Thyroid gland (tissue), 4 donors: ENCODE measurements at regions not wholly inside any gene's neighbourhood (a gene's known extent, or its start where the extent isn't known, plus 50 kb on each side); places are given as distances from the start of the nearest gene placed in this dataset.
"Not testable (repeated sequence)": the region's sequence is repeated elsewhere in the genome, so short reads cannot be mapped to it uniquely, and the experiment has no call there.

Experiments
- DNase-seq, 2 donors: peaks; one replicate each; pipeline ENCODE4 v3.0.0-alpha.2; 2019
- H3K27ac ChIP-seq, 3 donors: fragments of 200-600 bp; sonication (generic); 1 replicate in 2 of 3; 2 replicates in 1 of 3; pipeline ENCODE4 v1.5.1; 2016 to 2019; ENCODE audit warnings: mild to moderate bottlenecking in 1 of 3, moderate library complexity in 1 of 3
- H3K27me3 ChIP-seq: fragments of 200-600 bp; sonication (generic); one replicate; pipeline ENCODE4 v1.5.1; 2019
- H3K36me3 ChIP-seq, 2 donors: fragments of 200-600 bp; sonication (generic); one replicate each; pipeline ENCODE4 v1.5.1; 2016 to 2019
- H3K4me1 ChIP-seq, 2 donors: fragments of 200-600 bp; sonication (generic); one replicate each; pipeline ENCODE4 v1.5.1; 2017 to 2019
- H3K4me3 ChIP-seq, 3 donors: fragments of 200-600 bp; sonication (generic); replicated peaks in 1 of 3; 1 replicate in 2 of 3; 2 replicates in 1 of 3; pipeline ENCODE4 v1.5.1; 2016; ENCODE audit warnings: mild to moderate bottlenecking in 1 of 3
- H3K9me3 ChIP-seq: fragments of 200-600 bp; sonication (generic); one replicate; pipeline ENCODE4 v1.5.1; 2017
- whole genome bisulfite sequencing, 2 donors: methylation state at CpG; one replicate each; pipeline ENCODE4 v1.1.5; 2017; 5-methylcytosine and 5-hydroxymethylcytosine counted together
- intact Hi-C: fragments of 100-400 bp; cut with DNase I; formaldehyde crosslinking; loops from one replicate; pipeline ENCODE4 v1.15.1; 2023

DNA sequence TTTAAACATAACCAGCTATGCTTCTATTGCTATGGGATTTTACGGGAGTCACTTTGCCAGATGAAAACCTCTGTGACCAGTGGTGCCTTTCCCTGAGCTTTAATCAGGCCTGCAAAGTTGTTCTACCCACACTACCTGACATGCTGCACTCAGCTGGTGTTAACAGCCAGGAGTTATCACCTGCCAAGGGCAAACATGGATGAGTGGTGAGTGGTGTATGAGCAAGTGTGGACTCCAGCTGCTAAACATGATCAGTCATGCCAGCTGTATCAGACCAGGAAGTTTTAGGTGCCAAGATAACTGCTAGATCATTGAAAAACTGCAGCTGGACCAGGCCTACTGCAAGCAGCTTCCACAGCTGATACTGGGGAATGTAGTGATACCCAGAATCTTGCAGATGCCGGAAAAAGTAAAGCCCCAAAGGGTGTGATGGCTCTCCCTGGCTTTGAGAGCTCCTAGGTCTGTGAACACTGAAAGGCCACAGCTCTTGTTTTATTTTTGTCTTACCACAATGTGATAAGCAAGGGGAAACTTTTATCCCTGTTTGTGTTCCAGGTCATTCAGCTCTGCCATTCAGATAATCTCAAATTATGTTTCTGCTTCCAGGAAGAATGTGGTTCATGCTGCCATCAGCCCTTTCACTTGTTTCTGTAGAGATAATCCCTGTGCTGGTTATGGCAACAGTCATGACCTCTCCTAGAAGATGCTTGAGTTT lies 163.5 kb downstream of the CDY2B start:
- H3K27me3 ChIP-seq, H3K4me1 ChIP-seq, DNase-seq, H3K4me3 ChIP-seq, H3K27ac ChIP-seq, intact Hi-C loops, H3K36me3 ChIP-seq, H3K9me3 ChIP-seq: not testable (repeated sequence)
- WGBS, 2 donors, result no CpG with 5 or more reads among the region's 2 CpGs

DNA sequence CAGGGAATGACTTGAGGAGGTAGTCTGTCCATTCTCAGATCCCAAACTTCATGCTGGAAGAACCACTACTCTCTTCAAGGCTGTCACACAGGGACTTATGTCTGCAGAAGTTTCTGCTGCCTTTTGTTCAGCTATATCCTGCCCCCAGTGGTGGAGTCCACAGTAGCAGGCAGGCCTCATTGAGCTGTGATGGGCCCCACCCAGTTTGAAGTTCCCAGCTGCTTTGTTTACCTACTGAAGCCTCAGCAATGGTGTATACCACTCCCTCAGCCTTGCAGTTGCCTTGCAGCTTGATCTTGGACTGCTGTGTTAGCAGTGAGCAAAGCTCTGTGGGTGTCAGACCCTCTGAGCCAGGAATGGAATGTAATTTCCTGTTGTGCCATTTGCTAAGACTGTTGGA lies 212.0 kb downstream of the CDY2B start:
- DNase-seq, H3K27me3 ChIP-seq, intact Hi-C loops, H3K4me3 ChIP-seq, H3K27ac ChIP-seq, H3K36me3 ChIP-seq, H3K4me1 ChIP-seq, H3K9me3 ChIP-seq: not testable (repeated sequence)

GRCh38 chrY:17643052-17643451 lies 237.0 kb downstream of the CDY2B start:
- DNase-seq, intact Hi-C loops, H3K27ac ChIP-seq, H3K4me1 ChIP-seq, H3K27me3 ChIP-seq, H3K36me3 ChIP-seq, H3K9me3 ChIP-seq, H3K4me3 ChIP-seq: not testable (repeated sequence)
- WGBS, 2 donors, result no CpG with 5 or more reads among the region's 4 CpGs

- no CpG with 5 or more reads among the region's 3 CpGs for WGBS, 2 donors
- H3K36me3 ChIP-seq, H3K27me3 ChIP-seq, H3K9me3 ChIP-seq, DNase-seq, H3K4me1 ChIP-seq, H3K27ac ChIP-seq, intact Hi-C loops, H3K4me3 ChIP-seq: not testable (repeated sequence)
Measured at GRCh38 chrY:17634484-17634883, 245.5 kb downstream of the CDY2B start.

DNA sequence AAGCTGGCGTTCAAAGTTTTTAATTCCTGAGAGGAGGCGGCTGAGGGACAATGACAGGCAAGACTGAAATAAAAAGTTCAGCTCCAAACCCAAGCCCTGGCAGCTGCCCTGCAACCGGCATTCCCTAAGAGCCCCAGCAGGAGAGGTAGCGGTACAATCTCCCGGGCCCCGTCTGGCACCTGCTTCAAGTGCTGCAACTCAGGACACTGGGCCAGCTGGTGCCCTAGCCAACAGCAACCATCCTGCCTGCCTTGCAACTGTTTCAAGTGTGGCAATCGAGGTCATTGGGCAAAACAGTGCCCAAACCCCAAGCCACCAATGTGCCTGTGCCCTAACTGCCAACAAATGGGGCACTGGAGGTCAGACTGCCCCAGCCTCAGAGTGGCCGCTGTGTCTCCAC lies 268.8 kb downstream of the CDY2B start:
- H3K36me3 ChIP-seq, H3K4me3 ChIP-seq, H3K9me3 ChIP-seq, H3K27me3 ChIP-seq, H3K4me1 ChIP-seq, H3K27ac ChIP-seq, DNase-seq, intact Hi-C loops: not testable (repeated sequence)
- no CpG with 5 or more reads among the region's 8 CpGs for WGBS, 2 donors

DNA sequence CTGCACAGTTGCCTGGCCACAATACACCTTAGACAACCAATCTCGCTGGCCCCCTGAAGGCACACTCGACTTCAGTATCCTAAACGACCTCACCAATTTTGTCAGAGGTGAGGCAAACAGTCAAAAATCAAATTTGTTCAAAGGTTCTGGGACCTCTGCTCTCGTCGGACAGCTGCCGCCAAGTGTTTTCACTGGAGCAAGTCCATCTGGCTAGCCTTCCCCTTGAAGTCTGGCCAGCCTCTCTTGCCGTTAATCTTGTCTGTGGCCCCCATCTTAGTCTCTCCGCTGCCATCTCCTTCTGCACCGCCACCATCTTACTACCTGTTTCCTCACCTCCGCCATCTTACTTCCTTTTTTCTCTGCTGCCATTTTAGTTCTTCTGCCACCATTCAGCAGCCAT lies 269.4 kb downstream of the CDY2B start:
- H3K4me3 ChIP-seq, H3K4me1 ChIP-seq, H3K9me3 ChIP-seq, intact Hi-C loops, H3K36me3 ChIP-seq, H3K27ac ChIP-seq, DNase-seq, H3K27me3 ChIP-seq: not testable (repeated sequence)
- WGBS, 2 donors, result no CpG with 5 or more reads among the region's 10 CpGs

GRCh38 chrY:17607150-17607549 lies 272.9 kb downstream of the CDY2B start:
- H3K27ac ChIP-seq, H3K9me3 ChIP-seq, DNase-seq, H3K36me3 ChIP-seq, H3K4me3 ChIP-seq, intact Hi-C loops, H3K27me3 ChIP-seq, H3K4me1 ChIP-seq: not testable (repeated sequence)
- no CpG with 5 or more reads among the region's 4 CpGs for WGBS, 2 donors

- H3K9me3 ChIP-seq, H3K27ac ChIP-seq, H3K27me3 ChIP-seq, H3K4me1 ChIP-seq, H3K36me3 ChIP-seq, DNase-seq, intact Hi-C loops, H3K4me3 ChIP-seq: not testable (repeated sequence)
- WGBS, 2 donors, result no CpG with 5 or more reads among the region's 4 CpGs
Measured at GRCh38 chrY:17599263-17599662, 280.8 kb downstream of the CDY2B start.

DNA sequence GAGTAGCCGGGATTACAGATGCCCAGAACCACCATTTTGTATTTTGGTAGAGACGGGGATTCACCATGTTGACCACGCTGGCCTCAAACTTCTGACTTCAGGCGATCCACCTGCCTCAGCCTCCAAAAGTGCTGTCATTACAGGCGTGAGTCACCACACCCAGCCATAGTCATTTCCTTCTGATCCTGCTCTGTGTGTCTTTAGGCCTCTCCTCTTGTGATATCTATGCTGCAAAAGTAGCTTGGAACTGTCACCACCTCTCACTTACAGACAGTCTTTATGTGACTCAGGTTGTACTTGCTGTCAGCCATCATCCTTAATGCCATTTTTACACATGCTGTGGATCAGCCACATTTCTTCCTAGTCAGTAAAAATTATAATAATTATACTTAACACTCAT lies 286.3 kb downstream of the CDY2B start:
- H3K4me1 ChIP-seq, intact Hi-C loops, H3K9me3 ChIP-seq, H3K36me3 ChIP-seq, H3K27ac ChIP-seq, H3K4me3 ChIP-seq, DNase-seq, H3K27me3 ChIP-seq: not testable (repeated sequence)
- WGBS, 2 donors, result no CpG with 5 or more reads among the region's 5 CpGs

GRCh38 chrY:17579956-17580519 lies 300.0 kb downstream of the CDY2B start:
- H3K27ac ChIP-seq, H3K27me3 ChIP-seq, H3K4me1 ChIP-seq, DNase-seq, H3K36me3 ChIP-seq, H3K4me3 ChIP-seq, H3K9me3 ChIP-seq, intact Hi-C loops: not testable (repeated sequence)
- WGBS, 2 donors, result no CpG with 5 or more reads among the region's 23 CpGs

GRCh38 chrY:17579131-17579955 lies 300.7 kb downstream of the CDY2B start:
- H3K27me3 ChIP-seq, H3K4me1 ChIP-seq, H3K4me3 ChIP-seq, H3K27ac ChIP-seq, H3K9me3 ChIP-seq, H3K36me3 ChIP-seq, intact Hi-C loops: not testable (repeated sequence)
- WGBS, 2 donors, result no CpG with 5 or more reads among the region's 43 CpGs
- peak; percentile 2 to 19 for DNase-seq

- no CpG with 5 or more reads among the region's 21 CpGs for WGBS, 2 donors
- H3K9me3 ChIP-seq, H3K27me3 ChIP-seq, H3K36me3 ChIP-seq, H3K4me1 ChIP-seq, H3K27ac ChIP-seq, H3K4me3 ChIP-seq, DNase-seq, intact Hi-C loops: not testable (repeated sequence)
Measured at GRCh38 chrY:17563114-17563513, 316.9 kb downstream of the CDY2B start.
